CD4-positive, alpha-beta memory T cell (primary cell): ENCODE measurements at regions not wholly inside any gene's neighbourhood (a gene's known extent, or its start where the extent isn't known, plus 50 kb on each side); places are given as distances from the start of the nearest gene placed in this dataset.

Experiments
- CTCF ChIA-PET: fragments of 350-600 bp; sonication (Branson Sonifier 250); formaldehyde crosslinking; loops from one replicate; lab custom pipeline; 2021; ENCODE audit warnings: inconsistent platforms; ENCODE audit not compliant: partially characterized antibody; lab: Charles Lee
- POLR2A ChIA-PET: fragments of 350-600 bp; sonication (Branson Sonifier 250); formaldehyde crosslinking; loops from one replicate; lab custom pipeline; 2021; ENCODE audit not compliant: partially characterized antibody; lab: Charles Lee
- DNase-seq, 5 donors: peaks; one replicate each; pipeline versions ENCODE4 v3.0.0 to v3.0.0-alpha.2; 2020 to 2022; ENCODE audit warnings: mixed read lengths in 1 of 5
- H3K27ac ChIP-seq: one replicate; pipeline ENCODE4 v1.7.0; 2013; ENCODE audit warnings: low read depth, low read length
- H3K27me3 ChIP-seq: 2 replicates; pipeline ENCODE4 v1.7.0; 2013; ENCODE audit warnings: mild to moderate bottlenecking, low read length, moderate library complexity; ENCODE audit not compliant: insufficient read depth
- H3K36me3 ChIP-seq: 2 replicates; pipeline ENCODE4 v1.7.0; 2013; ENCODE audit warnings: mild to moderate bottlenecking, low read length, moderate library complexity; ENCODE audit not compliant: insufficient read depth
- H3K4me1 ChIP-seq: 2 replicates; pipeline ENCODE4 v1.7.0; 2013; ENCODE audit warnings: mild to moderate bottlenecking, low read length, moderate library complexity; ENCODE audit not compliant: insufficient read depth
- H3K4me3 ChIP-seq, 2 donors: one replicate each; pipeline ENCODE4 v1.7.0; 2013; ENCODE audit warnings: low read length in 2 of 2, mild to moderate bottlenecking in 1 of 2
- H3K9me3 ChIP-seq, 2 donors: one replicate each; pipeline ENCODE4 v1.7.0; 2013; ENCODE audit warnings: low read length in 2 of 2, control low read depth in 1 of 2; ENCODE audit not compliant: control insufficient read depth in 1 of 2
- H3K27ac Mint-ChIP-seq, 7 donors: one replicate each; pipeline ENCODE4 v1.8.0; 2020 to 2021; ENCODE audit warnings: mixed read lengths in 7 of 7, mild to moderate bottlenecking in 6 of 7, inconsistent platforms in 3 of 7, moderate library complexity in 3 of 7
- H3K27me3 Mint-ChIP-seq, 2 donors: one replicate each; pipeline ENCODE4 v1.8.0; 2020 to 2021; ENCODE audit warnings: mixed read lengths in 2 of 2
- H3K36me3 Mint-ChIP-seq, 2 donors: one replicate each; pipeline ENCODE4 v1.8.0; 2020 to 2021; ENCODE audit warnings: mixed read lengths in 2 of 2, inconsistent platforms in 1 of 2, mild to moderate bottlenecking in 1 of 2
- H3K4me1 Mint-ChIP-seq, 4 donors: one replicate each; pipeline ENCODE4 v1.8.0; 2020 to 2021; ENCODE audit warnings: mixed read lengths in 4 of 4, mild to moderate bottlenecking in 1 of 4
- H3K4me3 Mint-ChIP-seq, 8 donors: one replicate each; pipeline ENCODE4 v1.8.0; 2020 to 2021; ENCODE audit warnings: mixed read lengths in 8 of 8, mild to moderate bottlenecking in 7 of 8, moderate library complexity in 6 of 8, inconsistent platforms in 3 of 8
- H3K9me3 Mint-ChIP-seq, 8 donors: one replicate each; pipeline ENCODE4 v1.8.0; 2020 to 2021; ENCODE audit warnings: mixed read lengths in 8 of 8, mild to moderate bottlenecking in 5 of 8, inconsistent platforms in 3 of 8, moderate library complexity in 1 of 8
- intact Hi-C: fragments of 100-400 bp; cut with micrococcal nuclease; formaldehyde crosslinking; loops from one replicate; pipeline ENCODE4 v1.15.1; 2023

DNA sequence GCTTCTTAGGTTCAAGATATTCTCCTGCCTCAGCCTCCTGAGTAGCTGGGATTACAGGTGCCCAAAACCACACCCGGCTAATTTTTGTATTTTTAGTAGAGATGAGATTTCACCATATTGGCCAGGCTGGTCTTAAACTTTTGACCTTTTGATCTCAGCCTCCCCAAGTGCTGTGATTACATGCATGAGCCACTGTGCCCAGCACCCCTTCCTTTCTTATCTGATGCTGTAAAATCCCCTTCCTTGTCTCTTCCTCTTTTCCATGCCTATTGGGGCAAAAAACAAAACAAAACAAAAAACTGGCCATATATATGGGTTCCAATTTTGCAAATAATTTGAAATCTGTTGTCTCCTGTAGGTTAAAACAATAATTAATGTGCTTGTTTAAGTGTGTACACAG, 74.0 kb upstream of the RPS4Y2 start:
- H3K36me3 Mint-ChIP-seq = no peaks in the 10 kb centered on the region
- no peaks in the 10 kb centered on the region for H3K9me3 Mint-ChIP-seq
- H3K4me3 Mint-ChIP-seq = no peak overlapping the region
- CTCF ChIA-PET = no interaction called here
- POLR2A ChIA-PET = no interaction called here
- intact Hi-C loops = no loop called here
- no peaks in the 10 kb centered on the region for H3K27me3 Mint-ChIP-seq
- H3K4me3 ChIP-seq = no peak overlapping the region
- no peaks in the 10 kb centered on the region for H3K4me1 ChIP-seq
- no peaks in the 10 kb centered on the region for H3K4me1 Mint-ChIP-seq
- H3K27ac ChIP-seq = no peak overlapping the region
- H3K27ac Mint-ChIP-seq = no peak overlapping the region
- no peaks in the 10 kb centered on the region for H3K27me3 ChIP-seq
- DNase-seq = no peak
- no peaks in the 10 kb centered on the region for H3K9me3 ChIP-seq
- no peaks in the 10 kb centered on the region for H3K36me3 ChIP-seq

DNA sequence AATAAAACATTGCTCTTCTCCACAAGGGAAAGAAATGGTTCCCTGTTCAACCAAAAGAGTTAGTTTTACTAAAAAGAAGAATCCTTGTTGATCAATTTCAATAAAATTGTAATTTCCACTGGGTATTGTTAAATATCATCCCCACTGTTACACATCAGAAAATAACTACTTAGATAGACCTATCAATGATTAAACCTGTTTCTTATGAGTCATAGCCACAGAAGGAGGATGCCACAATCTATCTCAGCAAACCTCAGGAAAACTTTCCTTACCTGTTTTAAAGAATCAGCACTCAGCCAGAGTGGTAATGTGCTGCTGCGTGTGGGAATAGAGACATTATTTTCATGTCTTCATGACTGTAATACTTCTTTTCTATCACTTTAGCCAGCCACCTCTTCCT, 72.5 kb upstream of the RPS4Y2 start:
- DNase-seq = no peak
- H3K9me3 ChIP-seq = no peaks in the 10 kb centered on the region
- Mint-ChIP-seq H3K27me3 (no peaks in the 10 kb centered on the region), H3K9me3 (no peaks in the 10 kb centered on the region), H3K27ac (no peak overlapping the region), H3K36me3 (no peaks in the 10 kb centered on the region), H3K4me3 (no peak overlapping the region), H3K4me1 (no peaks in the 10 kb centered on the region)
- intact Hi-C loops = no loop called here
- ChIA-PET CTCF (no interaction called here), POLR2A (no interaction called here)
- H3K36me3 ChIP-seq = no peaks in the 10 kb centered on the region
- H3K27me3 ChIP-seq = no peaks in the 10 kb centered on the region
- H3K4me1 ChIP-seq = no peaks in the 10 kb centered on the region
- no peak overlapping the region for H3K4me3 ChIP-seq
- no peak overlapping the region for H3K27ac ChIP-seq

DNA sequence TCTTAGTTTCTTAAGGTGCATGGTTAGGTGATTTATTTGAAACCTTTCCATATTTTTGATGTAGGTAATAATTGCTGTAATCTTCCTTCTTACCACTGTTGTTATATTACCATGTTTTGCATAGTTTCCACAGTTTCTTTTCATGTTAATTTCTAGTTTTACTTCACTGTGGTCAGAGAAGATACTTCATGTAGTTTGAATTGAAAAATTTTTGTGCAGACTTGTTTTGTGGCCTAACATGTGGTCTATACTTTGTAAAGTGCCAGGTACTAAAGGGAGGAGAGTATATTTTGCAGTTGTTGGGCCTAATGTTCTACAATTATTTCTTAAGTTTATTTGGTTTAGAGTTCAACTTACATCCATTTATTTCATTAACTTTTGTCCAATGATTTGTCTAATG, 69.2 kb upstream of the RPS4Y2 start:
- Mint-ChIP-seq H3K4me1 (no peaks in the 10 kb centered on the region), H3K27me3 (no peaks in the 10 kb centered on the region), H3K36me3 (no peaks in the 10 kb centered on the region), H3K4me3 (no peak overlapping the region), H3K9me3 (no peaks in the 10 kb centered on the region), H3K27ac (no peak overlapping the region)
- no peaks in the 10 kb centered on the region for H3K36me3 ChIP-seq
- ChIA-PET POLR2A (no interaction called here), CTCF (no interaction called here)
- no peaks in the 10 kb centered on the region for H3K27me3 ChIP-seq
- H3K9me3 ChIP-seq = no peaks in the 10 kb centered on the region
- intact Hi-C loops = no loop called here
- no peak overlapping the region for H3K27ac ChIP-seq
- DNase-seq = no peak
- no peaks in the 10 kb centered on the region for H3K4me1 ChIP-seq
- H3K4me3 ChIP-seq = no peak overlapping the region
